Astrocyte (in vitro differentiated cells and primary cell): ENCODE measurements at regions not wholly inside any gene's neighbourhood (a gene's known extent, or its start where the extent isn't known, plus 50 kb on each side); places are given as distances from the start of the nearest gene placed in this dataset.

Experiments
- DNase-seq: peaks from one replicate; pipeline ENCODE4 v3.0.0-alpha.2; 2010; ENCODE audit warnings: low read depth
- FAIRE-seq: peaks from 2 replicates; lab custom pipeline; 2011; peaks lifted over from hg19 to GRCh38; lab: Jason Lieb, UNC
- H2AFZ ChIP-seq: 2 replicates; pipeline ENCODE4 v1.6.0; 2012; ENCODE audit warnings: low read depth, low read length, inconsistent platforms
- H3K27ac ChIP-seq: 2 replicates; pipeline ENCODE4 v1.5.1; 2011; ENCODE audit warnings: low read depth, low read length, inconsistent platforms
- H3K27me3 ChIP-seq: 2 replicates; pipeline ENCODE4 v1.6.0; 2011; ENCODE audit warnings: low read length, inconsistent platforms; ENCODE audit not compliant: insufficient read depth
- H3K36me3 ChIP-seq: 2 replicates; pipeline ENCODE4 v1.5.1; 2011; ENCODE audit warnings: low read length, inconsistent platforms; ENCODE audit not compliant: insufficient read depth
- H3K4me1 ChIP-seq: 2 replicates; pipeline ENCODE4 v1.5.1; 2011; ENCODE audit warnings: low read length, inconsistent platforms; ENCODE audit not compliant: insufficient read depth
- H3K4me2 ChIP-seq: 2 replicates; pipeline ENCODE4 v1.6.0; 2012; ENCODE audit warnings: low read length, inconsistent platforms
- H3K4me3 ChIP-seq: 2 replicates; pipeline ENCODE4 v1.5.1; 2011; ENCODE audit warnings: low read depth, mild to moderate bottlenecking, low read length, inconsistent platforms; ENCODE audit not compliant: insufficient read depth
- H3K79me2 ChIP-seq: 2 replicates; pipeline ENCODE4 v1.6.0; 2012; ENCODE audit warnings: mild to moderate bottlenecking, low read length, inconsistent platforms; ENCODE audit not compliant: insufficient read depth
- H3K9ac ChIP-seq: 2 replicates; pipeline ENCODE4 v1.6.0; 2012; ENCODE audit warnings: mild to moderate bottlenecking, low read length, inconsistent platforms
- H3K9me3 ChIP-seq: 2 replicates; pipeline ENCODE4 v1.5.1; 2012; ENCODE audit warnings: low read depth, mild to moderate bottlenecking, low read length, inconsistent platforms; ENCODE audit not compliant: insufficient read depth
- H4K20me1 ChIP-seq: 2 replicates; pipeline ENCODE4 v1.6.0; 2012; ENCODE audit warnings: low read length, inconsistent platforms; ENCODE audit not compliant: insufficient read depth
- H3K27ac Mint-ChIP-seq: one replicate; pipeline ENCODE4 v1.8.0; 2021; ENCODE audit warnings: mild to moderate bottlenecking, mixed read lengths; ENCODE audit not compliant: unreplicated experiment
- H3K27me3 Mint-ChIP-seq: one replicate; pipeline ENCODE4 v1.8.0; 2021; ENCODE audit warnings: low read depth, mixed read lengths; ENCODE audit not compliant: unreplicated experiment
- H3K36me3 Mint-ChIP-seq: one replicate; pipeline ENCODE4 v1.8.0; 2021; ENCODE audit warnings: low read depth, mixed read lengths; ENCODE audit not compliant: unreplicated experiment
- H3K4me1 Mint-ChIP-seq: one replicate; pipeline ENCODE4 v1.8.0; 2021; ENCODE audit warnings: low read depth, mixed read lengths; ENCODE audit not compliant: unreplicated experiment
- H3K4me3 Mint-ChIP-seq: one replicate; pipeline ENCODE4 v1.8.0; 2021; ENCODE audit warnings: mild to moderate bottlenecking, moderate library complexity, mixed read lengths; ENCODE audit not compliant: unreplicated experiment
- H3K9me3 Mint-ChIP-seq: one replicate; pipeline ENCODE4 v1.8.0; 2021; ENCODE audit warnings: mild to moderate bottlenecking, mixed read lengths; ENCODE audit not compliant: unreplicated experiment
- EZH2 ChIP-seq: IDR thresholded peaks from 2 replicates; pipeline ENCODE4 v1.6.1; 2012; ENCODE audit warnings: mild to moderate bottlenecking, low read length, inconsistent platforms; ENCODE audit not compliant: insufficient read depth
- TF ChIP-seq, protein P1 (sequence below): IDR thresholded peaks from 2 replicates; pipeline ENCODE4 v1.5.1; 2011; ENCODE audit warnings: low read depth, mild to moderate bottlenecking, inconsistent platforms, low read length, moderate library complexity; ENCODE audit not compliant: insufficient read depth

DNA sequence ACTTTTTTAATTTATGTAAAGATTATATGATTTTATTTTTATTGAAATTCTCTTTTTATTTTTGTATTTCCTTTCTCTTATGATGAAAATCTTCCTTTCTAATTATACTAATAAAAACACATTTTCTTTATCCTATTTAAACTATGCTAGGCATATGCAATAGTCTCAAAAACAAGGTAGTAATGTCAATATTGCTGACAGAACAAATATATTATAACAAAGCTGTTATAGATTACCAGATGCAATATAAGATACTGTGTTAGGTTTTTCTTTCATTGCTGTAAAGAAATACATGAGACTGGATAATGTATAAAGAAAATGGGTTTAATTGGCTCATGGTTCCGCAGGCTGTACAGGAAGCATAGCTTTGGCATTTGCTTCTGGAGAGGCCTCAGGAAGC, 631.2 kb upstream of the SOX11 start:
- Histone ChIP-seq H3K27ac (no peak overlapping the region), H3K4me3 (no peak overlapping the region), H3K4me1 (no peaks in the 10 kb centered on the region), H3K9ac (no peak overlapping the region), H3K79me2 (no peaks in the 10 kb centered on the region), H3K27me3 (no peaks in the 10 kb centered on the region), H4K20me1 (no peaks in the 10 kb centered on the region), H2AFZ (no peak overlapping the region), H3K36me3 (no peaks in the 10 kb centered on the region), H3K4me2 (no peak overlapping the region), H3K9me3 (no peaks in the 10 kb centered on the region)
- H3K9me3 Mint-ChIP-seq: peaks cover 2% of the 10 kb centered on the region
- no peaks in the 10 kb centered on the region for H3K27me3 Mint-ChIP-seq
- FAIRE-seq (no peak), DNase-seq (no peak)
- no peaks in the 10 kb centered on the region for H3K36me3 Mint-ChIP-seq
- H3K4me1 Mint-ChIP-seq: no peaks in the 10 kb centered on the region
- no peak overlapping the region for H3K4me3 Mint-ChIP-seq
- no peak overlapping the region for H3K27ac Mint-ChIP-seq
- no peak for TF ChIP-seq EZH2
- TF ChIP-seq, protein P1, sequence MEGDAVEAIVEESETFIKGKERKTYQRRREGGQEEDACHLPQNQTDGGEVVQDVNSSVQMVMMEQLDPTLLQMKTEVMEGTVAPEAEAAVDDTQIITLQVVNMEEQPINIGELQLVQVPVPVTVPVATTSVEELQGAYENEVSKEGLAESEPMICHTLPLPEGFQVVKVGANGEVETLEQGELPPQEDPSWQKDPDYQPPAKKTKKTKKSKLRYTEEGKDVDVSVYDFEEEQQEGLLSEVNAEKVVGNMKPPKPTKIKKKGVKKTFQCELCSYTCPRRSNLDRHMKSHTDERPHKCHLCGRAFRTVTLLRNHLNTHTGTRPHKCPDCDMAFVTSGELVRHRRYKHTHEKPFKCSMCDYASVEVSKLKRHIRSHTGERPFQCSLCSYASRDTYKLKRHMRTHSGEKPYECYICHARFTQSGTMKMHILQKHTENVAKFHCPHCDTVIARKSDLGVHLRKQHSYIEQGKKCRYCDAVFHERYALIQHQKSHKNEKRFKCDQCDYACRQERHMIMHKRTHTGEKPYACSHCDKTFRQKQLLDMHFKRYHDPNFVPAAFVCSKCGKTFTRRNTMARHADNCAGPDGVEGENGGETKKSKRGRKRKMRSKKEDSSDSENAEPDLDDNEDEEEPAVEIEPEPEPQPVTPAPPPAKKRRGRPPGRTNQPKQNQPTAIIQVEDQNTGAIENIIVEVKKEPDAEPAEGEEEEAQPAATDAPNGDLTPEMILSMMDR: no peak

DNA sequence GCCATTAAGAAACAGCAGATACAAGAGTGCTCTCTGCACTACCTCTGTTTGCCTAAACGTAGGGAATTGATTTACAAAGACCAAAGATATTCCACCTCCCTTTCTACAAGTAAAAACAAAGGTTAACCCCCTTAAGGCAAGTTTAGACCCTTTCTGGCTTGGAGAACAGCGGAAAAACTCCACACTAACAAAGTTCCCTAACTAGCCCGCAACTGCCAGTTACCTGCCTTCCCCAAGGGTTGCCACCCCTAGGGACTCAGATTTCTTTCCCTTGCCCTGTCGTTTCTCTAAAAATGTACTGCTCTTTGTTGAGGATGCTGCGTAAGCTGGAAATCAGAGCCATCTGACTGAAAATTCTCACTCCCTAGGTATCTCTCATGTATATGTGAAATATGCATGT, 627.5 kb upstream of the SOX11 start:
- FAIRE-seq (no peak), DNase-seq (no peak)
- H3K9ac ChIP-seq: no peak overlapping the region
- Mint-ChIP-seq H3K36me3 (no peaks in the 10 kb centered on the region), H3K9me3 (peaks cover 2% of the 10 kb centered on the region), H3K27ac (no peak overlapping the region), H3K4me3 (no peak overlapping the region), H3K4me1 (no peaks in the 10 kb centered on the region), H3K27me3 (no peaks in the 10 kb centered on the region)
- no peaks in the 10 kb centered on the region for H3K27me3 ChIP-seq
- no peaks in the 10 kb centered on the region for H3K9me3 ChIP-seq
- H3K36me3 ChIP-seq: no peaks in the 10 kb centered on the region
- TF ChIP-seq EZH2: no peak
- TF ChIP-seq, protein P1: no peak
- no peaks in the 10 kb centered on the region for H4K20me1 ChIP-seq
- H3K4me2 ChIP-seq: no peak overlapping the region
- no peak overlapping the region for H2AFZ ChIP-seq
- no peak overlapping the region for H3K27ac ChIP-seq
- no peaks in the 10 kb centered on the region for H3K4me1 ChIP-seq
- H3K4me3 ChIP-seq: no peak overlapping the region
- H3K79me2 ChIP-seq: no peaks in the 10 kb centered on the region

DNA sequence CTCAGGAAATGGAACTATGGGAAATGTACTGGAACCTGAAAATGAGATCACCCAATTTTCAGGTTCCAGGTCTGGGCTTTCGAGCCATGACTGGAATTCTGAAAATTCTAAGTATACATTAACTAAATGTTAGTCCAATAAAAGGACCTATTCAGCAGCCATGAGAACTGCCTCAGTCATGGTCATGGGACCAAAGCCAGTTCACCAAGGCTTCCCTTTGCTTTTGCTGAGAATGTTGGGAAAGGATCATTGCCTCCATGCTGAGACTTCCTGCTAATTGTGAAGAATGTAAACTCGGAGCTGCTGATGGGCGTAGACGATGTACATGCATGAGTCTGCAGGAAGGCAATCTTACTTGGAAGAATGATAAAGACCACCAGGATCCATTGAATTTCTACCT, 624.4 kb upstream of the SOX11 start:
- Histone ChIP-seq H3K27me3 (no peaks in the 10 kb centered on the region), H3K36me3 (no peaks in the 10 kb centered on the region), H3K9ac (no peak overlapping the region), H4K20me1 (no peaks in the 10 kb centered on the region), H3K79me2 (no peaks in the 10 kb centered on the region), H2AFZ (no peak overlapping the region), H3K4me1 (no peaks in the 10 kb centered on the region), H3K9me3 (no peaks in the 10 kb centered on the region), H3K27ac (no peak overlapping the region), H3K4me2 (no peak overlapping the region), H3K4me3 (no peak overlapping the region)
- FAIRE-seq (no peak), DNase-seq (no peak)
- Mint-ChIP-seq H3K36me3 (no peaks in the 10 kb centered on the region), H3K4me3 (no peak overlapping the region), H3K27ac (no peak overlapping the region), H3K27me3 (no peaks in the 10 kb centered on the region), H3K9me3 (no peaks in the 10 kb centered on the region), H3K4me1 (no peaks in the 10 kb centered on the region)
- TF ChIP-seq EZH2: no peak
- TF ChIP-seq, protein P1: no peak
